ENCODE measurements at regions not wholly inside any gene's neighbourhood (a gene's known extent, or its start where the extent isn't known, plus 50 kb on each side); places are given as distances from the start of the nearest gene placed in this dataset.
"Not testable (repeated sequence)": the region's sequence is repeated elsewhere in the genome, so short reads cannot be mapped to it uniquely, and the experiment has no call there.

DNA sequence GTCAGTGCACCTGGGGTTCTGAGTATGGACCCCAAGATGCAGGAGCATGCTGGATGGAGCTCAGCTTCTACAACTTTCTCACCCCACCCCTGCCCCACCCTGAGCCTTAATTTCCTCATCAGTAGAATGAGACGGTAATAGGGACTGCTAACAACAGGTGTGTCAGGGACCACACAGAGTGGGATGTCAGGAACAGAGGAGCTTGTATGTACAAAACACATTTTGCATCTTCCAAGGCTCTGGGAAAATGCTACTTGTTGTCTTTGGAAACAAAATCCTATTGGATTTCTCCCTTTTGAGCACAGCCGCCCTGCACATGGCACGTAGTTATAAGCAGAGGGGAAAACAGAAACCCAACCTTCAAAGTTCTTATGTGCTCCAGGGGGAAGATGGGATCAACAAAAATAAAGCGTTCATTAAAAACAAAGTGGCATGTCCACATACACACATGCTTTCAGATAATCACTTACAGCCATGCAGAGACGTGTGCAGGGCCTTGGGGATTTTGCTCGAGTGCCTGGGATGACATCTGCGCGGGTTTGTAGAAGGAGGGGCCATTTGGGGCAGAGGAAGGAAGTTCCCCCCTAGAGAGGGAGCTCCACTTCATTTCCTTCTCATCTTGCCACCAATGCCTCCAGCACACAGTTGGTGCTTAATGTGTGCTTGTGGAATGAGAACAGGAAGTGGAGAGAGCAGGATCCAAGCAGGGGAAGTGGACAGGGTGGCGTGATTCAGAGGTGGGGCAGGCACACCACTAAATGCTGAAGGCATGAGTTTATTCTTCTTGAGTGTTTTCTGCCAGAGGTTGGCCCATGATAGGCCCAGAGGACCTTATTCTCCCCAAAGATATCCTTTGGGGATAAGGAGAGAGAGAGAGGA is 138.9 kb downstream of the SMIM20 start:
- Histone ChIP-seq H3K36me3 (no peaks in the 10 kb centered on the region), H3K4me3 (ENCODE audit: low read depth, low read length) (no peak overlapping the region), H3K9me3 (ENCODE audit: severe bottlenecking) (no peaks in the 10 kb centered on the region), H3K27ac (no peak overlapping the region), H3K27me3 (ENCODE audit: insufficient read depth, low read depth, severe bottlenecking) (no peaks in the 10 kb centered on the region)
- peak; percentile 25 for DNase-seq
- TF ChIP-seq, protein P1, sequence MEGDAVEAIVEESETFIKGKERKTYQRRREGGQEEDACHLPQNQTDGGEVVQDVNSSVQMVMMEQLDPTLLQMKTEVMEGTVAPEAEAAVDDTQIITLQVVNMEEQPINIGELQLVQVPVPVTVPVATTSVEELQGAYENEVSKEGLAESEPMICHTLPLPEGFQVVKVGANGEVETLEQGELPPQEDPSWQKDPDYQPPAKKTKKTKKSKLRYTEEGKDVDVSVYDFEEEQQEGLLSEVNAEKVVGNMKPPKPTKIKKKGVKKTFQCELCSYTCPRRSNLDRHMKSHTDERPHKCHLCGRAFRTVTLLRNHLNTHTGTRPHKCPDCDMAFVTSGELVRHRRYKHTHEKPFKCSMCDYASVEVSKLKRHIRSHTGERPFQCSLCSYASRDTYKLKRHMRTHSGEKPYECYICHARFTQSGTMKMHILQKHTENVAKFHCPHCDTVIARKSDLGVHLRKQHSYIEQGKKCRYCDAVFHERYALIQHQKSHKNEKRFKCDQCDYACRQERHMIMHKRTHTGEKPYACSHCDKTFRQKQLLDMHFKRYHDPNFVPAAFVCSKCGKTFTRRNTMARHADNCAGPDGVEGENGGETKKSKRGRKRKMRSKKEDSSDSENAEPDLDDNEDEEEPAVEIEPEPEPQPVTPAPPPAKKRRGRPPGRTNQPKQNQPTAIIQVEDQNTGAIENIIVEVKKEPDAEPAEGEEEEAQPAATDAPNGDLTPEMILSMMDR (IDR thresholded peaks at IDR 0.05; ENCODE audit: low read depth, low read length), result no peak

DNA sequence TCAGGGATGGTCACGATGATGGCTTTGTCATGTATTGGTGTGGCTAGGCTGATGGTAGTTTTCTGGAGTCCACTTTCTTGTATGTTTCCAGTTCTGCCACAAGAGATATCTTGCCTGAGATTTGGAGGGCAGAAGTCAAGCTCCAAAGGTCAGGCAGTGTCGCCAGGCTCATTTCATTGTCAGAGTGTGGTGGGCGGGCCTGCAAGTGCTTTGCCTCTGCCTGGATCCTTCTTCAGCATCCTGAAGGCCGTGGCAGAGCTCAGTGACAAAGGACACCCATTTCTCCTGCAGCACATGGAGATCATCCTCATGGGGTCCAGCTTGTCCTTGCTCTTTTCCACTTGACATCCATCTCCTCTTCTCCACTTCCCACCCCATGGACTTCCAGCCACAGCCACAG is 139.7 kb downstream of the SMIM20 start:
- DNase-seq, result no peak
- no peaks in the 10 kb centered on the region for H3K36me3 ChIP-seq
- no peak overlapping the region for H3K27ac ChIP-seq
- H3K9me3 ChIP-seq (ENCODE audit: severe bottlenecking), result no peaks in the 10 kb centered on the region
- TF ChIP-seq, protein P1 (IDR thresholded peaks at IDR 0.05; ENCODE audit: low read depth, low read length), result no peak
- no peaks in the 10 kb centered on the region for H3K27me3 ChIP-seq (ENCODE audit: insufficient read depth, low read depth, severe bottlenecking)
- H3K4me3 ChIP-seq (ENCODE audit: low read depth, low read length), result no peak overlapping the region

DNA sequence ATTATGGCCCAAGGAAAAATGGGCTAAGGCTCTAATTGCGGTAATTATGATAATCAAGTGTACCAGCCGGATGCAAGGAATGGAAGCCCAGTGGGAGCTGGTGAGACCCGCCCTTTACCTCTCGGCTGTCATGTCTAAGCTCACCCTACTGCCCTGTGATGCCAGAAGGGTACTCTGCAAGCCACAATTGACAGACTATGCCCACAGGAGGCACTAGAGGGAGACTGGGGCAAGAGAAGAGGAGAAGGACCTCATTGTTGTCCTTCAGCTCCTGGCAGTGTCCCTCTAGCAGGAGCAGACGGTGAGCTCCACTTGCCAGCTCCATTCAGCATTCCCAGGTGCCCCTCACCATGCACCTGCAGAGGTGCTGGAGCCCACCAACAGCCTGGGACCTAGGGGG is 141.8 kb downstream of the SMIM20 start:
- Histone ChIP-seq H3K27me3 (ENCODE audit: insufficient read depth, low read depth, severe bottlenecking) (no peaks in the 10 kb centered on the region), H3K9me3 (ENCODE audit: severe bottlenecking) (no peaks in the 10 kb centered on the region), H3K4me3 (ENCODE audit: low read depth, low read length) (no peak overlapping the region), H3K36me3 (no peaks in the 10 kb centered on the region), H3K27ac (no peak overlapping the region)
- DNase-seq, result no peak
- TF ChIP-seq, protein P1 (IDR thresholded peaks at IDR 0.05; ENCODE audit: low read depth, low read length), result peak; percentile 36

DNA sequence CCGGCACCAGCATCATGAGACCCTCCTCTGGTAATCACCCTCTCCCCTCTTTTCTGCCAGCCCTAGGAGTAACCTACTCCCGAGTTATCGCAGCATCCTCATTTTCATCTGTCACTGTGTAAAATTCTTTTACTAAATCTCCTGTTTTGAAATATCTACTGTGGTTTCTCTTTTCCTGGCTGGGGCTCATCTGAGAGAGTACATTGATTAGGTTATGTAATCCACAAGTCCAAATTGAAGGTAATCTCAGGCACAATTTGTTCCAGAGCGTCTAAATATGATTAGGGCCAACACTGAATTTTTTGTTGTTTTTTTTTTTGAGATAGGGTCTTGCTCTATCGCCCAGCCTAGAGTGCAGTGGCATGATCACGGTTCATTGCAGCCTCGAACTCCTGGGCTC is 142.4 kb downstream of the SMIM20 start:
- Histone ChIP-seq H3K4me3 (ENCODE audit: low read depth, low read length) (no peak overlapping the region), H3K9me3 (ENCODE audit: severe bottlenecking) (no peaks in the 10 kb centered on the region), H3K27ac (no peak overlapping the region), H3K36me3 (no peaks in the 10 kb centered on the region), H3K27me3 (ENCODE audit: insufficient read depth, low read depth, severe bottlenecking) (no peaks in the 10 kb centered on the region)
- no peak for DNase-seq
- TF ChIP-seq, protein P1 (IDR thresholded peaks at IDR 0.05; ENCODE audit: low read depth, low read length), result no peak

DNA sequence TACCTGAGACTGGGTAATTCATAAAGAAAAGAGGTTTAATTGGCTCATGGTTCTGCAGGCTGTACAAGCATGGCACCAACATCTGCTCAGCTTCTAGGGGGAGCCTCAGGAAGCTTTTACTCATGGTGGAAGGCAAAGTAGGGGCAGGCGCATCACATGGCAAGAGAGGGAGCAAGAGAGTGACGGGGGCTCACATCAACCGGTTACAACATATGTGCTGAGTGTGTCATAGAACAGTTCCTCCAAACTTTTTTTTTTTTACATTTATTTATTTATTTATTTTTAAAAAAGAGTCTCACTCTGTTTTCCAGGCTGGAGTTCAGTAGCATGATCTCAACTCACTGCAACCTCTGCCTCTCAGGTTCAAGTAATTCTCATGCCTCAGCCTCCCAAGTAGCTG is 143.8 kb downstream of the SMIM20 start:
- H3K27me3 ChIP-seq (ENCODE audit: insufficient read depth, low read depth, severe bottlenecking); H3K27ac ChIP-seq; H3K9me3 ChIP-seq (ENCODE audit: severe bottlenecking); DNase-seq; H3K4me3 ChIP-seq (ENCODE audit: low read depth, low read length); H3K36me3 ChIP-seq: not testable (repeated sequence)

DNA sequence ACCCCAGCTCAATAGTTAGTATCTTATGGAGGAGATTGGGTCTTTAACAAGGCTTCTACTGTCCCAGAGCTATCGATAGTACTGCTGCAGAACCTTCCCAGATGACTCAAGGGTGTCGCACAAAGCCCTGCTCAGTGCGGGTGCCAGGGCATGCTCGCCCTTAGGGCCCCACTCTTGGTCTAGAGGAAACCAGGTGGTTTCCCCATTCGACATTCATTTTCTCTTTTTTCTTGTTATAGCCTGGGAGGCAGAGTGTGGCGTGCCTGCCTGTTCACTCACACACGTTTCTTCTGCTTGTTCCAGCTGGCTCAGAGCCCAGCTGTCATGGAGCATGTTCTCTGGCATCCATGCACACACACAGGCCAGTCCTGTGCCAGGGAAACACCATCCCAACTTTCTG is 144.5 kb downstream of the SMIM20 start:
- no peak overlapping the region for H3K4me3 ChIP-seq (ENCODE audit: low read depth, low read length)

More for the DNA sequence above, 144.5 kb downstream of the SMIM20 start:
- no peak overlapping the region for H3K27ac ChIP-seq
- no peaks in the 10 kb centered on the region for H3K27me3 ChIP-seq (ENCODE audit: insufficient read depth, low read depth, severe bottlenecking)
- no peak for DNase-seq
- TF ChIP-seq, protein P1 (IDR thresholded peaks at IDR 0.05; ENCODE audit: low read depth, low read length), result no peak
- no peaks in the 10 kb centered on the region for H3K36me3 ChIP-seq
- H3K9me3 ChIP-seq (ENCODE audit: severe bottlenecking), result no peaks in the 10 kb centered on the region
